ENCODE measurements at regions not wholly inside any gene's neighbourhood (a gene's known extent, or its start where the extent isn't known, plus 50 kb on each side); places are given as distances from the start of the nearest gene placed in this dataset.

DNA sequence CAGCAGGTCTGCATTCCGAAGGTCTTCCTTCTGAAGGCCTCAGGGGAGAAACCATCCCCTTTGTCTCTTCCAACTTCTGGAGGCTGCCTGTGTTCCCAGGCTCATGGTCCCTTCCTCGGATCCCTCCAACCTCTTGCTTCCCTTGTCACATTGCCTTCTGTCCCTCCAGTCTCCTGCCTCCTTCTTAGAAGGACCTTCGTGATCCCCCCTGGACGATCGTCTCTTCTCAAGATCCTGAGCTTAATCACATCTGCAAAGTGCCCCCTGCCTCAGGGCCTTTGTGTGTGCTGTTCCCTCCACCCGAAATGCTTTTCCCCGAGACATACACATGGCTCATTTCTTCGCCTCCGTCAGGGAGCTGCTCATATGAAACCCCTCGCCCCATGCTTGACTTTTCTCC lies 505.8 kb downstream of the SHQ1 start:
- in situ Hi-C loops (cut with MboI; ENCODE audit: low pct_ligation_motif_present in 1 of 4, low pct_unique_long_range_greater_than_20kb in 1 of 4, low sequenced_read_pairs in 3 of 4) (no loop called here), intact Hi-C loops (cut with DNase I; ENCODE audit: low total_unique reads) (no loop called here)
- no peak for DNase-seq
- H3K36me3 ChIP-seq: no peaks in the 10 kb centered on the region
- H3K27ac ChIP-seq: no peak overlapping the region
- no peak overlapping the region for H3K4me3 ChIP-seq
- H3K4me1 ChIP-seq: peaks cover 0 to 17% (median 8%) of the 10 kb centered on the region in 4 donors
- no peaks in the 10 kb centered on the region for H3K9me3 ChIP-seq
- 93 to 97% methylated on average over 6 to 9 of the region's 10 CpGs for WGBS, 2 donors (ENCODE audit: low coverage in 1 of 2)
- TF ChIP-seq, protein P1, sequence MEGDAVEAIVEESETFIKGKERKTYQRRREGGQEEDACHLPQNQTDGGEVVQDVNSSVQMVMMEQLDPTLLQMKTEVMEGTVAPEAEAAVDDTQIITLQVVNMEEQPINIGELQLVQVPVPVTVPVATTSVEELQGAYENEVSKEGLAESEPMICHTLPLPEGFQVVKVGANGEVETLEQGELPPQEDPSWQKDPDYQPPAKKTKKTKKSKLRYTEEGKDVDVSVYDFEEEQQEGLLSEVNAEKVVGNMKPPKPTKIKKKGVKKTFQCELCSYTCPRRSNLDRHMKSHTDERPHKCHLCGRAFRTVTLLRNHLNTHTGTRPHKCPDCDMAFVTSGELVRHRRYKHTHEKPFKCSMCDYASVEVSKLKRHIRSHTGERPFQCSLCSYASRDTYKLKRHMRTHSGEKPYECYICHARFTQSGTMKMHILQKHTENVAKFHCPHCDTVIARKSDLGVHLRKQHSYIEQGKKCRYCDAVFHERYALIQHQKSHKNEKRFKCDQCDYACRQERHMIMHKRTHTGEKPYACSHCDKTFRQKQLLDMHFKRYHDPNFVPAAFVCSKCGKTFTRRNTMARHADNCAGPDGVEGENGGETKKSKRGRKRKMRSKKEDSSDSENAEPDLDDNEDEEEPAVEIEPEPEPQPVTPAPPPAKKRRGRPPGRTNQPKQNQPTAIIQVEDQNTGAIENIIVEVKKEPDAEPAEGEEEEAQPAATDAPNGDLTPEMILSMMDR (IDR thresholded peaks at IDR 0.05): no peak
- no peak for TF ChIP-seq POLR2AphosphoS5 (IDR thresholded peaks at IDR 0.05)
- no peak for TF ChIP-seq POLR2A (IDR thresholded peaks at IDR 0.05)
- no peak for TF ChIP-seq EP300 (IDR thresholded peaks at IDR 0.05; ENCODE audit: low read depth)
- H3K27me3 ChIP-seq: no peaks in the 10 kb centered on the region

DNA sequence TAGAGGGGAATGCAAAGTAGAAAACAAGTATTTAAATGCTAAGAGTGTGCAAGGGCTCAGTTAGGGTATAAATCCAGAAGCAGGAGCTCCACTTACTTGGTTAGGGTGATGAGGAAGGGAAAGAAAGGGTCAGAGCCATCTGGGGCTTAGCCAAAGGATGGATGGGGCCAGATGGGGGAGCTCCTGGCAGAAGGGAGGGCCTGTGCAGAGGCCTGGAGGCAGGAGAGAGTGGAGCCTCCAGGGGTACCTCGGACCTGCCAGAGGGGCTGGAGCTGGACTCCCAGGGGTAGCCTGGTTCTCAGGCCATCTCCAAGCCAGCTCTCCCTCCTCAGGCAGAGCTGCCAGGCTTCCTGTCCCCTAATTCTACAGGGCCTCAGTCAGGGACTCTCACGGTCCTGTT lies 506.3 kb downstream of the SHQ1 start:
- Histone ChIP-seq H3K36me3 (no peaks in the 10 kb centered on the region), H3K27me3 (no peaks in the 10 kb centered on the region), H3K27ac (no peak overlapping the region), H3K4me3 (no peak overlapping the region), H3K4me1 (peaks cover 4 to 15% (median 11%) of the 10 kb centered on the region in 4 donors), H3K9me3 (no peaks in the 10 kb centered on the region)
- 72% methylated on average over 2 of the region's 2 CpGs; no CpG with 5 or more reads in 1 of the 2 donors for WGBS, 2 donors (ENCODE audit: low coverage in 1 of 2)
- no peak for DNase-seq
- intact Hi-C loops (cut with DNase I; ENCODE audit: low total_unique reads) (no loop called here), in situ Hi-C loops (cut with MboI; ENCODE audit: low pct_ligation_motif_present in 1 of 4, low pct_unique_long_range_greater_than_20kb in 1 of 4, low sequenced_read_pairs in 3 of 4) (no loop called here)
- TF ChIP-seq EP300 (IDR thresholded peaks at IDR 0.05; ENCODE audit: low read depth) (no peak), POLR2A (IDR thresholded peaks at IDR 0.05) (no peak), POLR2AphosphoS5 (IDR thresholded peaks at IDR 0.05) (no peak)
- TF ChIP-seq, protein P1 (IDR thresholded peaks at IDR 0.05): no peak

DNA sequence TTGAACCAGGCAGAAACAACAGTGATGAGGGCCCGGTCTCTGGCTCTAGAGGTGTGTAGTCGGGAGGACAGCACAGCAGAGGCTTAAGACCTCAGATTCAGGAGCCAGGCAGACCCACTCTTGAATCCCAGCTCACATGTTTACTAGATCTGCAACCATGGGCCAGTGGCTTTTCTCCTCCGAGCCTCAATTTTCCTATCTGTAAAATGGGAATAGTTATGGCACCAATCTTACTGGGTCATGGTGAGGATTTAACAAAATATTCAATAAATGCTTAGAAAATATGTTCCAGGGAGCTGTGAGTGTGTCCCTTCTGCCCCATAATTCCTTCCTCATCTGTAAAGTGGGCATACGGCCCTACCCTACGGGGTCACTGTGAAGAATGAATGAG lies 506.9 kb downstream of the SHQ1 start:
- H3K9me3 ChIP-seq: no peaks in the 10 kb centered on the region
- DNase-seq: no peak
- no peak overlapping the region for H3K4me3 ChIP-seq
- H3K4me1 ChIP-seq: peaks cover 9 to 19% (median 16%) of the 10 kb centered on the region in 4 donors
- 83 to 98% methylated on average over 1 to 5 of the region's 5 CpGs for WGBS, 2 donors (ENCODE audit: low coverage in 1 of 2)
- no peak overlapping the region for H3K27ac ChIP-seq
- TF ChIP-seq POLR2A (IDR thresholded peaks at IDR 0.05) (no peak), EP300 (IDR thresholded peaks at IDR 0.05; ENCODE audit: low read depth) (no peak), POLR2AphosphoS5 (IDR thresholded peaks at IDR 0.05) (no peak)
- TF ChIP-seq, protein P1 (IDR thresholded peaks at IDR 0.05): no peak
- no peaks in the 10 kb centered on the region for H3K27me3 ChIP-seq
- intact Hi-C loops (cut with DNase I; ENCODE audit: low total_unique reads) (no loop called here), in situ Hi-C loops (cut with MboI; ENCODE audit: low pct_ligation_motif_present in 1 of 4, low pct_unique_long_range_greater_than_20kb in 1 of 4, low sequenced_read_pairs in 3 of 4) (no loop called here)
- no peaks in the 10 kb centered on the region for H3K36me3 ChIP-seq

GRCh38 chr3:72340476-72341379 lies 507.5 kb downstream of the SHQ1 start:
- Histone ChIP-seq H3K4me1 (peaks cover 10 to 26% (median 15%) of the 10 kb centered on the region in 4 donors), H3K27me3 (no peaks in the 10 kb centered on the region), H3K9me3 (no peaks in the 10 kb centered on the region), H3K36me3 (no peaks in the 10 kb centered on the region), H3K27ac (no peak overlapping the region), H3K4me3 (no peak overlapping the region)
- intact Hi-C loops (cut with DNase I; ENCODE audit: low total_unique reads): no loop called here
- in situ Hi-C loops (cut with MboI; ENCODE audit: low pct_ligation_motif_present in 1 of 4, low pct_unique_long_range_greater_than_20kb in 1 of 4, low sequenced_read_pairs in 3 of 4): no loop called here
- 82% methylated on average over 12 of the region's 12 CpGs; no CpG with 5 or more reads in 1 of the 2 donors for WGBS, 2 donors (ENCODE audit: low coverage in 1 of 2)
- TF ChIP-seq POLR2AphosphoS5 (IDR thresholded peaks at IDR 0.05) (no peak), POLR2A (IDR thresholded peaks at IDR 0.05) (no peak), EP300 (IDR thresholded peaks at IDR 0.05; ENCODE audit: low read depth) (no peak)
- TF ChIP-seq, protein P1 (IDR thresholded peaks at IDR 0.05): no peak
- no peak for DNase-seq

Data from transverse colon (tissue), 4 donors.